ENCODE measurements at regions not wholly inside any gene's neighbourhood (a gene's known extent, or its start where the extent isn't known, plus 50 kb on each side); places are given as distances from the start of the nearest gene placed in this dataset.

DNA sequence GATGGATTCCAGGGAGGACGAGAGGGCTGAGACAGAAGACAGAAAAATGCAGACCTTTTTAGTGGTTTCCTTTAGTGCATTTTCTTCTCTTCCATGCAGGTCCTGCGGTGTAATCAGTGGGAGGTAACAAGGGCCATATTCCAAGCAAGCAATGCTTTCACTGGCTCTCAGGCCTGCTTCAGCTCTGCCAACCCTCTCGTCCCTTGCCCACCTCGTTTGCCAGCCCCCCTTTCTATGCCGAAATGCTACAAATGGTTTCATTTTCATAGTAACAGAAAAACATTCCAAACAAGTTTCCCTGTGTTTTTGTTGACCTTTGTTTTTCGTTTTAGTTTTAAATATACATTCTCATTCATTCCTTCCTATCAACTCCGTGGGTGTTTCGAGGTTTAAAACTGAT lies 443.1 kb downstream of the TTLL7 start:
- no peak for TF ChIP-seq CEBPB (IDR thresholded peaks at IDR 0.05; ENCODE audit: low read depth, low read length)
- no peak for TF ChIP-seq POLR2A (IDR thresholded peaks at IDR 0.05; ENCODE audit: low read depth, low read length)
- TF ChIP-seq, protein P1, sequence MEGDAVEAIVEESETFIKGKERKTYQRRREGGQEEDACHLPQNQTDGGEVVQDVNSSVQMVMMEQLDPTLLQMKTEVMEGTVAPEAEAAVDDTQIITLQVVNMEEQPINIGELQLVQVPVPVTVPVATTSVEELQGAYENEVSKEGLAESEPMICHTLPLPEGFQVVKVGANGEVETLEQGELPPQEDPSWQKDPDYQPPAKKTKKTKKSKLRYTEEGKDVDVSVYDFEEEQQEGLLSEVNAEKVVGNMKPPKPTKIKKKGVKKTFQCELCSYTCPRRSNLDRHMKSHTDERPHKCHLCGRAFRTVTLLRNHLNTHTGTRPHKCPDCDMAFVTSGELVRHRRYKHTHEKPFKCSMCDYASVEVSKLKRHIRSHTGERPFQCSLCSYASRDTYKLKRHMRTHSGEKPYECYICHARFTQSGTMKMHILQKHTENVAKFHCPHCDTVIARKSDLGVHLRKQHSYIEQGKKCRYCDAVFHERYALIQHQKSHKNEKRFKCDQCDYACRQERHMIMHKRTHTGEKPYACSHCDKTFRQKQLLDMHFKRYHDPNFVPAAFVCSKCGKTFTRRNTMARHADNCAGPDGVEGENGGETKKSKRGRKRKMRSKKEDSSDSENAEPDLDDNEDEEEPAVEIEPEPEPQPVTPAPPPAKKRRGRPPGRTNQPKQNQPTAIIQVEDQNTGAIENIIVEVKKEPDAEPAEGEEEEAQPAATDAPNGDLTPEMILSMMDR (conservative IDR thresholded peaks at IDR 0.05; ENCODE audit: low read depth, low read length): no peak
- no peak for TF ChIP-seq RFX5 (IDR thresholded peaks at IDR 0.05; ENCODE audit: low read depth, low read length)
- TF ChIP-seq, protein P2, sequence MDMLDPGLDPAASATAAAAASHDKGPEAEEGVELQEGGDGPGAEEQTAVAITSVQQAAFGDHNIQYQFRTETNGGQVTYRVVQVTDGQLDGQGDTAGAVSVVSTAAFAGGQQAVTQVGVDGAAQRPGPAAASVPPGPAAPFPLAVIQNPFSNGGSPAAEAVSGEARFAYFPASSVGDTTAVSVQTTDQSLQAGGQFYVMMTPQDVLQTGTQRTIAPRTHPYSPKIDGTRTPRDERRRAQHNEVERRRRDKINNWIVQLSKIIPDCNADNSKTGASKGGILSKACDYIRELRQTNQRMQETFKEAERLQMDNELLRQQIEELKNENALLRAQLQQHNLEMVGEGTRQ (IDR thresholded peaks at IDR 0.05; ENCODE audit: low read depth, low read length): no peak
- TF ChIP-seq RAD21 (IDR thresholded peaks at IDR 0.05; ENCODE audit: low read length): no peak
